Pancreas (tissue), 10 donors: ENCODE measurements at regions not wholly inside any gene's neighbourhood (a gene's known extent, or its start where the extent isn't known, plus 50 kb on each side); places are given as distances from the start of the nearest gene placed in this dataset.
"Not testable (repeated sequence)": the region's sequence is repeated elsewhere in the genome, so short reads cannot be mapped to it uniquely, and the experiment has no call there.

Experiments used
- ATAC-seq, 4 donors: fragments of 200-7000 bp; cut with Tn5 transposase; one replicate each; pipeline versions ENCODE4 v1.8.0 to v1.9.1; 2020; ENCODE audit warnings: mild to moderate bottlenecking in 4 of 4, moderate library complexity in 4 of 4
- DNase-seq, 6 donors: peaks; one replicate each; pipeline ENCODE4 v3.0.0-alpha.2; 2020
- FAIRE-seq: peaks from 2 replicates; lab custom pipeline; 2012; peaks lifted over from hg19 to GRCh38; lab: Jason Lieb, UNC
- H3K27ac ChIP-seq, 4 donors: fragments of 200-600 bp; sonication (generic); 1 replicate in 3 of 4; 2 replicates in 1 of 4; pipeline versions ENCODE4 v1.5.0 to v1.8.0; 2020
- H3K27me3 ChIP-seq, 4 donors: fragments of 200-600 bp; one replicate each; pipeline ENCODE4 v1.8.0; 2021
- H3K36me3 ChIP-seq, 3 donors: fragments of 200-600 bp; sonication (generic) in 1 of 3; one replicate each; pipeline versions ENCODE4 v1.5.0 to v1.8.0; 2020 to 2021
- H3K4me1 ChIP-seq, 3 donors: fragments of 200-600 bp; one replicate each; pipeline ENCODE4 v1.8.0; 2021
- H3K4me3 ChIP-seq, 4 donors: fragments of 200-600 bp; sonication (generic) in 2 of 4; one replicate each; pipeline versions ENCODE4 v1.5.0 to v1.8.0; 2020 to 2021
- H3K9me3 ChIP-seq, 4 donors: fragments of 200-600 bp; one replicate each; pipeline ENCODE4 v1.8.0; 2021
- WGBS, 2 donors: extraction: QIAGEN DNeasy Blood & Tissue Kit; methylation state at CpG; one replicate each; pipeline ENCODE4 v1.1.7; 2013; 5-methylcytosine and 5-hydroxymethylcytosine counted together
- intact Hi-C, 3 donors: fragments of 100-400 bp; cut with DNase I; formaldehyde crosslinking; loops; one replicate each; pipeline versions ENCODE4 v1.11.1 to v1.14.2; 2022
- TF ChIP-seq, protein P1 (sequence below), 4 donors: fragments of 200-600 bp; sonication (generic) in 3 of 4; IDR thresholded peaks; one replicate each; pipeline versions ENCODE4 v1.5.0 to v1.8.0; 2021; ENCODE audit warnings: antibody characterized with exemption in 4 of 4
- donor health status: healthy with polysubstance abuse.
- donor health status: DM: no; HTN: no; CAD: no; lungs with moderate emphysema.
- donor health status: DM: no; HTN: no; CAD: no.
- donor health status: control.
- donor health status: control.
- donor health status: Bipolar disorder and iron deficiency.
- donor health status: DM: yes; HTN: yes; CAD: no.
- donor health status: DM: no; HTN: no; CAD: no.
- donor health status: DM: no; HTN: no; CAD: no.
- donor health status: DM: yes; HTN: yes; CAD: no.

DNA sequence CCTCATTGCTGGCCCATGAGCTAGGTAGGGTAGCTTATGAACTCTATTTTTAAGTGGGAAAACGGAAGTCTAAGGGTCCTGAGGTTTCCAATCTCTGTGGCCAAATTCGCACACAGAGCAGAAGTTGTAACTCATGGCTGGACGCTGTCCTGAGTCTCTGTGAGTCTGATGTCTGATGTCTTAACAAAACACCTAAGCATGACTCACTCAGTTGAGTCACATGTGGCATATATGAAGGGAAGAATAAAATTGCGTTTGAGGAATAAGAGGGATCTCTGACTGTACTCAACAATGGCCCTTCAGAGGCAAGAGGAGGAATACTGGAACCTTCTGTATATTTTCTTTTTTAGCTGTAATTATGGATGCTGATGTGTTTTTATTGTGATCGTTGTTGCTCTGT, 569.7 kb downstream of the RIT2 start:
- intact Hi-C loops: no loop called here

DNA sequence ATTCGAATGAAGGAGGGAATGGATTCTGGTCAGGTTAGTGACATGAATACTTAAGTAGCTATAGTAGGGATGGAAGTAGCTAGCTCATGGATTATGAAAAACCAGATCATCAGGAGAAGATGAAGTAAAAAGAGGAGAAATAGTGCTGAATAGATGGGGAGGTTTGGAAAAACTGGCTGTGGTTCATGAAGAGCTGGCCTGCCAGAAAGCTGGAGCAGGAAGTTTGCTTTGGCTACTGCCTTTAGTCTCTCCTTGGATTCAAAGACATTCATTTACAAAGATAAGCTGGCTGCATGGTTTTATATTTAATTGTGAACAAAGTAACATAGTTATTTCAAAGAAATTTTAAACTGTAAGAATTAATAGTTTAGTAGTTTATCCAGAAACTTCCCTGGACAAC, 567.0 kb downstream of the RIT2 start:
- Histone ChIP-seq H3K4me1 (no peaks in the 10 kb centered on the region), H3K9me3 (no peaks in the 10 kb centered on the region), H3K27me3 (no peaks in the 10 kb centered on the region), H3K27ac (no peak overlapping the region), H3K4me3 (no peak overlapping the region), H3K36me3 (no peaks in the 10 kb centered on the region)
- FAIRE-seq (no peak), ATAC-seq (no peak), DNase-seq (no peak)
- TF ChIP-seq, protein P1, sequence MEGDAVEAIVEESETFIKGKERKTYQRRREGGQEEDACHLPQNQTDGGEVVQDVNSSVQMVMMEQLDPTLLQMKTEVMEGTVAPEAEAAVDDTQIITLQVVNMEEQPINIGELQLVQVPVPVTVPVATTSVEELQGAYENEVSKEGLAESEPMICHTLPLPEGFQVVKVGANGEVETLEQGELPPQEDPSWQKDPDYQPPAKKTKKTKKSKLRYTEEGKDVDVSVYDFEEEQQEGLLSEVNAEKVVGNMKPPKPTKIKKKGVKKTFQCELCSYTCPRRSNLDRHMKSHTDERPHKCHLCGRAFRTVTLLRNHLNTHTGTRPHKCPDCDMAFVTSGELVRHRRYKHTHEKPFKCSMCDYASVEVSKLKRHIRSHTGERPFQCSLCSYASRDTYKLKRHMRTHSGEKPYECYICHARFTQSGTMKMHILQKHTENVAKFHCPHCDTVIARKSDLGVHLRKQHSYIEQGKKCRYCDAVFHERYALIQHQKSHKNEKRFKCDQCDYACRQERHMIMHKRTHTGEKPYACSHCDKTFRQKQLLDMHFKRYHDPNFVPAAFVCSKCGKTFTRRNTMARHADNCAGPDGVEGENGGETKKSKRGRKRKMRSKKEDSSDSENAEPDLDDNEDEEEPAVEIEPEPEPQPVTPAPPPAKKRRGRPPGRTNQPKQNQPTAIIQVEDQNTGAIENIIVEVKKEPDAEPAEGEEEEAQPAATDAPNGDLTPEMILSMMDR (IDR thresholded peaks at IDR 0.05): no peak
- WGBS, 2 donors: 50 to 56% methylated on average over 1 of the region's 1 CpG
- intact Hi-C loops: no loop called here

More for the DNA sequence above, 569.7 kb downstream of the RIT2 start:
- H3K4me1 ChIP-seq: no peaks in the 10 kb centered on the region
- no peaks in the 10 kb centered on the region for H3K27me3 ChIP-seq
- TF ChIP-seq, protein P1 (IDR thresholded peaks at IDR 0.05): no peak
- ATAC-seq (no peak), DNase-seq (no peak), FAIRE-seq (no peak)
- H3K27ac ChIP-seq: no peak overlapping the region
- H3K9me3 ChIP-seq: no peaks in the 10 kb centered on the region
- H3K36me3 ChIP-seq: no peaks in the 10 kb centered on the region
- H3K4me3 ChIP-seq: no peak overlapping the region
- WGBS, 2 donors: 54 to 67% methylated on average over 5 of the region's 5 CpGs

DNA sequence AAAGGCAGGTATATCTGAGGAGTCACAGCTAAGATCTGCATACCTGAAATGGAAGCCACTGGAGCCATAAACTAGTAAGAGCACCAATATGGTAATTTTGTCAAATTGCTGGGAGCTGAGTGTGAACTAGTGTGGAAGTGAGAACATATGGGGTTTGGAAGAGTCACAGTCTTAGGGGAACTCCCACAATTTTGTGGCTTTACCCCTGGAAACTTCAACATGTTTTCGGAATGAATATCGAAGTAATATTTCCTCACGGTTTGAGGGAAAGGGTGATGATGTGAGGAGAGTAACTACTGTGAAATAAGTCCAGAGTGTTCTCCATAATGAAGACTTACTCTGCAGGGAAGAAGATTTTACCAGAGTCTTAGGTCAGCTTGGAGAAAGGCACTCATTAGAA, 565.9 kb downstream of the RIT2 start:
- no peak for ATAC-seq
- Histone ChIP-seq H3K27ac (no peak overlapping the region), H3K4me3 (no peak overlapping the region), H3K36me3 (no peaks in the 10 kb centered on the region), H3K27me3 (no peaks in the 10 kb centered on the region), H3K4me1 (no peaks in the 10 kb centered on the region), H3K9me3 (no peaks in the 10 kb centered on the region)
- DNase-seq: no peak
- 71 to 80% methylated on average over 3 of the region's 3 CpGs for WGBS, 2 donors
- intact Hi-C loops: no loop called here
- TF ChIP-seq, protein P1 (IDR thresholded peaks at IDR 0.05): no peak
- no peak for FAIRE-seq

- H3K9me3 ChIP-seq, FAIRE-seq, H3K27me3 ChIP-seq, H3K4me1 ChIP-seq, DNase-seq, H3K36me3 ChIP-seq, H3K4me3 ChIP-seq, intact Hi-C loops, ATAC-seq, H3K27ac ChIP-seq: not testable (repeated sequence)
- 50 to 67% methylated on average over 4 of the region's 4 CpGs for WGBS, 2 donors
Observed at GRCh38 chr18:42552559-42552958, 562.9 kb downstream of the RIT2 start.

- no peak for ATAC-seq
- H3K27me3 ChIP-seq: no peaks in the 10 kb centered on the region
- intact Hi-C loops: no loop called here
- no peaks in the 10 kb centered on the region for H3K9me3 ChIP-seq
- no peak for DNase-seq
- 27 to 39% methylated on average over 2 of the region's 2 CpGs for WGBS, 2 donors
- no peaks in the 10 kb centered on the region for H3K36me3 ChIP-seq
- TF ChIP-seq, protein P1 (IDR thresholded peaks at IDR 0.05): no peak
- no peak for FAIRE-seq
- H3K4me3 ChIP-seq: no peak overlapping the region
- no peaks in the 10 kb centered on the region for H3K4me1 ChIP-seq
- no peak overlapping the region for H3K27ac ChIP-seq
Observed at GRCh38 chr18:42559069-42559690, 556.3 kb downstream of the RIT2 start.
